MM.1S (cell line): ENCODE measurements at regions not wholly inside any gene's neighbourhood (a gene's known extent, or its start where the extent isn't known, plus 50 kb on each side); places are given as distances from the start of the nearest gene placed in this dataset.

Experiments
- DNase-seq: peaks from one replicate; pipeline ENCODE4 v3.0.0-alpha.2; 2015
- H2AFZ ChIP-seq: fragments of 300-600 bp; sonication (generic); 2 replicates; pipeline ENCODE4 v1.6.0; 2016; ENCODE audit warnings: antibody characterized with exemption, low read length
- H3F3A ChIP-seq: fragments of 300-600 bp; sonication (generic); 2 replicates; pipeline ENCODE4 v1.6.1; 2016; ENCODE audit warnings: mild to moderate bottlenecking, antibody characterized with exemption, low read length, moderate library complexity, mixed read lengths; ENCODE audit not compliant: insufficient read depth
- H3K27ac ChIP-seq: fragments of 300-600 bp; sonication (generic); 2 replicates; pipeline ENCODE4 v1.5.1; 2016; ENCODE audit warnings: mild to moderate bottlenecking, low read length
- H3K27me3 ChIP-seq: fragments of 300-600 bp; sonication (generic); replicated peaks from 2 replicates; pipeline ENCODE4 v1.6.0; 2016; ENCODE audit warnings: low read length; ENCODE audit not compliant: insufficient read depth
- H3K36me3 ChIP-seq: fragments of 300-600 bp; sonication (generic); replicated peaks from 2 replicates; pipeline ENCODE4 v1.6.1; 2016; ENCODE audit warnings: mild to moderate bottlenecking, low read length, mixed read lengths; ENCODE audit not compliant: insufficient read depth
- H3K4me1 ChIP-seq: fragments of 300-600 bp; sonication (generic); 2 replicates; pipeline ENCODE4 v1.6.1; 2016; ENCODE audit warnings: low read length, mixed read lengths
- H3K4me2 ChIP-seq: fragments of 300-600 bp; sonication (generic); 2 replicates; pipeline ENCODE4 v1.6.0; 2016; ENCODE audit warnings: low read depth, low read length
- H3K4me3 ChIP-seq: fragments of 300-600 bp; sonication (generic); 2 replicates; pipeline ENCODE4 v1.5.1; 2016; ENCODE audit warnings: low read length, mixed read lengths
- H3K79me2 ChIP-seq: fragments of 300-600 bp; sonication (generic); 2 replicates; pipeline ENCODE4 v1.6.1; 2016; ENCODE audit warnings: mixed run types, low read length, mixed read lengths
- H3K9ac ChIP-seq: fragments of 300-600 bp; sonication (generic); 2 replicates; pipeline ENCODE4 v1.6.1; 2016; ENCODE audit warnings: low read length, mixed read lengths
- H3K9me2 ChIP-seq: fragments of 300-600 bp; sonication (generic); replicated peaks from 2 replicates; pipeline ENCODE4 v1.6.1; 2016; ENCODE audit warnings: mild to moderate bottlenecking, low read length, mixed read lengths; ENCODE audit not compliant: insufficient read depth
- H3K9me3 ChIP-seq: fragments of 300-600 bp; sonication (generic); replicated peaks from 2 replicates; pipeline ENCODE4 v1.6.1; 2016; ENCODE audit warnings: mild to moderate bottlenecking, low read length, mixed read lengths; ENCODE audit not compliant: insufficient read depth
- H4K20me1 ChIP-seq: fragments of 300-600 bp; sonication (generic); 2 replicates; pipeline ENCODE4 v1.6.1; 2016; ENCODE audit warnings: mild to moderate bottlenecking, low read length, moderate library complexity, mixed read lengths; ENCODE audit not compliant: insufficient read depth
- CTCF ChIP-seq: fragments of 300-600 bp; sonication (generic); IDR thresholded peaks from 2 replicates; pipeline ENCODE4 v1.5.1; 2016; ENCODE audit warnings: antibody characterized with exemption, low read length, mixed read lengths
- EZH2 ChIP-seq: fragments of 300-600 bp; sonication (generic); optimal IDR thresholded peaks from 2 replicates; pipeline ENCODE3; 2017; ENCODE audit warnings: low read depth, mild to moderate bottlenecking, antibody characterized with exemption, low read length, mixed read lengths
- EZH2phosphoT487 ChIP-seq: fragments of 300-600 bp; sonication (generic); IDR thresholded peaks from 2 replicates; pipeline ENCODE4 v1.6.1; 2018; ENCODE audit warnings: antibody characterized with exemption, low read length

GRCh38 chr10:10938676-10939075 lies 79.0 kb upstream of the CELF2 start:
- Histone ChIP-seq H3F3A (no peaks in the 10 kb centered on the region), H3K4me1 (no peaks in the 10 kb centered on the region), H3K27me3 (no peaks in the 10 kb centered on the region), H3K36me3 (no peaks in the 10 kb centered on the region), H3K4me3 (no peak overlapping the region), H3K9me3 (no peaks in the 10 kb centered on the region), H4K20me1 (no peaks in the 10 kb centered on the region), H3K9me2 (no peaks in the 10 kb centered on the region), H3K4me2 (no peak overlapping the region), H2AFZ (no peak overlapping the region), H3K9ac (no peak overlapping the region), H3K79me2 (no peaks in the 10 kb centered on the region), H3K27ac (no peak overlapping the region)
- no peak for DNase-seq
- TF ChIP-seq EZH2phosphoT487 (no peak), CTCF (no peak), EZH2 (no peak)

GRCh38 chr10:10941127-10941730 lies 76.4 kb upstream of the CELF2 start:
- Histone ChIP-seq H3K79me2 (no peaks in the 10 kb centered on the region), H4K20me1 (no peaks in the 10 kb centered on the region), H3F3A (no peaks in the 10 kb centered on the region), H3K9me3 (no peaks in the 10 kb centered on the region), H3K36me3 (no peaks in the 10 kb centered on the region), H3K4me2 (no peak overlapping the region), H3K9me2 (no peaks in the 10 kb centered on the region), H3K9ac (no peak overlapping the region), H3K4me3 (no peak overlapping the region), H3K27ac (no peak overlapping the region), H3K4me1 (no peaks in the 10 kb centered on the region), H3K27me3 (no peaks in the 10 kb centered on the region), H2AFZ (no peak overlapping the region)
- DNase-seq, result no peak
- TF ChIP-seq CTCF, result no peak
- no peak for TF ChIP-seq EZH2
- TF ChIP-seq EZH2phosphoT487, result no peak

- no peaks in the 10 kb centered on the region for H4K20me1 ChIP-seq
- no peaks in the 10 kb centered on the region for H3K36me3 ChIP-seq
- no peak overlapping the region for H3K9ac ChIP-seq
- no peak for TF ChIP-seq CTCF
- TF ChIP-seq EZH2phosphoT487, result no peak
- no peak for TF ChIP-seq EZH2
- no peak for DNase-seq
- H3K4me1 ChIP-seq, result no peaks in the 10 kb centered on the region
- H3F3A ChIP-seq, result no peaks in the 10 kb centered on the region
- H3K4me3 ChIP-seq, result no peak overlapping the region
- no peak overlapping the region for H3K4me2 ChIP-seq
- no peak overlapping the region for H2AFZ ChIP-seq
- no peaks in the 10 kb centered on the region for H3K79me2 ChIP-seq
- H3K9me3 ChIP-seq, result no peaks in the 10 kb centered on the region
- H3K9me2 ChIP-seq, result no peaks in the 10 kb centered on the region
- H3K27ac ChIP-seq, result no peak overlapping the region
- no peaks in the 10 kb centered on the region for H3K27me3 ChIP-seq
Observed at GRCh38 chr10:10942441-10942840, 75.2 kb upstream of the CELF2 start.
